Fibroblast of peridontal ligament (primary cell): ENCODE measurements at regions not wholly inside any gene's neighbourhood (a gene's known extent, or its start where the extent isn't known, plus 50 kb on each side); places are given as distances from the start of the nearest gene placed in this dataset.
"Not testable (repeated sequence)": the region's sequence is repeated elsewhere in the genome, so short reads cannot be mapped to it uniquely, and the experiment has no call there.

Experiments
- DNase-seq: peaks from one replicate; pipeline ENCODE4 v3.0.0-alpha.2; 2010; ENCODE audit errors: extremely low read depth

DNA sequence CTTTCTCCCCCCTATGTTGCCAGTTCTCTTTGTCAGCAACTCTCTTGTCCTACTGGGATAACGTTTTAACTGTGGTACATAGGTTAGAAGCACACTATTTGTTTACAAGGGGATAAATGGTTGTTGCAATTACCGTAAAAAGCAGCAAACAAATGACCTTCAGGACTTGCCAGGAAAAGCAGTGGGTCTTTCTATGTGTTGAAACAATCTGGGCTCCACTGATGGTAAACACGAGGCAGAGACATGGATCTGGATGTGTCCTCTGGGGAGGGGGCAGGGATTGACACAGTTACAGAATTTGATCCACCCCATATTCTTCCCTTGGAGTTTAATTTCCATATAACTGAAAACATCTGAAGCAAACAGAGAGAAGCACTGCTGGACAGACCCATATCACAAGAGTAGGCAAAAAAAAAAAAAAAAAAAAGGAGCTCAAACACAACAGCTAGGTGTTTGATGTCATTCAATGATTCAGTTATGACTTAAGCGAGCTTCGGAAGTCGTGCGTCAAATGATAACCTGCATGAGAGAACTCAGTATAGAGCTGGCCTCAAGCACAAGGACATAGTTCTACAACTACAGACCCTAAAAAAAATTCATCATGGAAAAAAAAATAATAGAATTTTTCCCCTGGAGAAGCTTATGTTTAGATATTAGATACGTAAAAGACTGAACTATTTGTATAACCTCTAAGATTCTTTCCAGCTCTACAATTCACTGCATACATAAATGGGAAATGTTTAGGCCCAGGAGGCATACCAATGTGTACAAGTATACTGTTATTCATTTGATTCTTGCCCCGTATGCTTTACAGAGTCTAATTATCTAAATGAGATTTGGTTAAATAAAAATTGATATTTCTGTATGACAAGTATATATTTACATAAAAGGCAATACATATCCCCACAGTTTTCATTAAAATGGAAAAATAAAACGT, 127.7 kb downstream of the ALDH8A1 start:
- DNase-seq, result peak; percentile 59

DNA sequence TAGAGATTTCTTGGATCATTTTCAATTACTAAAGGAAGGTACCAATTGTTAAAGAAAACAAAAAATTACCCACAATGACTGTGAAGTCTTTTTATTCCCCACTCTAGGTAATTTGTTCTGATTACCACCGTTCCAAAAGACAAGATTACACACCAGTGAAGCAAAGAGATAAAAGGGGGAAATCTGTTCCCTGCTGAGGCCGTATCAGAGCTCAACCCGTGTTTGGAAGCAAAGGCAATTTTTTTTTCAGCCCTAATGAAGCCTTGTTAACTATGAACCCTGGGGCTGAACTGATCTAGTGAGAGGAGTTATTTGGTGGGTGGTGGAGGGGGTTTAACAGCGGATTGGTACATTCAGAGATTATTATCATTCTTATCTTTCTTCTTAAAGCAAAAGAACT, 128.5 kb downstream of the ALDH8A1 start:
- DNase-seq, result no peak

DNA sequence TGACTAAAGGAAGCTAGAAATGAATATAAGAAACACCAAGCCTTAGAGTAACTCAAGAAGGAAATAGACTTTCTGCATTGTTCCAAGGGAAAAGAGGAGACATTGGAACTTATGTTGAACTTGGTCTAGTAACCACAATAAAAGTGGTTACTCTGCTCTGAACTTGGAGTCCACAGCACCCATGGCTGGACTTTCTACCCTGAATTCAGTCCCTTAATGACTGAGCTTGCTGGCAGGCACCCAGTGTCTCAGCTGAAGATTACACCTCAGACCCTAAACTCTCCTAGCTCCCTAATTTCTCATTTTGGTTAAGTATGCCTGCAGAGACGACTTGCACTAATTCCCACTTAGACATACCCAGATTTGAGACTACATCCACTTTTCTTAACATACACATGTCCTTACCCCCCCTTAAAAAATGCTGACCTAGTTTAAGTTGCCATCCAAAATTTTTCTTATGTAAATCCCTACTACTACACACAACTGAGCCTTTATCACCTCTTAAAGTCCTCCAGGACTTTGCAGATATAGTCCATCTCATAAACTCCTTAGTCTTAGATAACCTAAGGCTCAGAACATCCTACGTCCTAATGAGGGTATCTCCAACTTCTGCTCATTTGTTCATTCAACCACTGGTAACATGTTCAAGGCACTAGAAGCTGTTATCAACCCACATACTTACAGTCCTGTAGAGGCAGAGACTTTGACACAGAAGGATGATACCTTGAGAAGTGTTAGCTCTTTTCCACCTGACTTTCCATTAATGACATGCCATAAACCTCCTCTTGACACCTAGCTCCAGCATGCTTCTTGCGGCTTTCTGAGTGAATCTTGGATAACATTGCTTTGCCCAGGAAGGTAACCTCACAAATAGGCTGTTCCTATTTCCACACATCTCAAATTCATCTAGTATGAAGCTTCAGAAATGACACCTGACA, 129.8 kb downstream of the ALDH8A1 start:
- no peak for DNase-seq

DNA sequence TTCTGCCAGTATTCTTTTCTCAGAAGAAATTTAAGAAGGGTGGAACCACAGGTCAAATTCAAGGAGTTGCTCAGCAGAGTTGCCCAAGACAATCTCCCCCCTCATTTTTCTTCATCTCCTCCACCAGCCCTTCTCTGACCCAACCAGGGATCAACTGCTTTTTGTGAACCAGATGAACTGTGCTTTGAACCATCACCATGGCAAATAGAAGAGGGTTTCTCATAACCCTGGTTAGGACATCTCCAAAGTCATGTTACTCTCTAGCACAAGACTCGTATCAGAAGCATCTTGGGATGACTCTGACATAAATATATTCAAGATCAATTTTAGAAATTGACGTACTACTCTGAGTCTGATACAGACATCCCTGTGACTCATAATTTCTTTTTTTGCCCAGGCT, 130.7 kb downstream of the ALDH8A1 start:
- peak; percentile 35 for DNase-seq

DNA sequence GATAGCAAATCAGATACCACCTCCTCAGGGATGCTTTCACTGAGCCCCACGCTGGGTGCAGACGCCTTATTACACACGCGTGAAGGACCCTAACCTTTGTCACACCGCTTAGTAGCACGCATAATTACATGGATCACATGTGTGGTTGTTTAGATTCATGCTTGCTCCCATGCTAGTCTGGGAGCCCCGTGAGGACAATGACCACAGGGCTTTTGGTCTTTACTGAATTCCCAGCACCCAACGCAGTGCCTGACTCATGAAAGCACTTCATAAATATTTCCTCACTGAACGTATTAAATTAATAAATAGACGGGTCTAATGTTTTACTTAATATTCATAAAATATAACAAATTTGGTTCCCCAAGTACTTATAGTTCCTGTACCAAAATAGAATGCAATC, 132.5 kb downstream of the ALDH8A1 start:
- no peak for DNase-seq

DNA sequence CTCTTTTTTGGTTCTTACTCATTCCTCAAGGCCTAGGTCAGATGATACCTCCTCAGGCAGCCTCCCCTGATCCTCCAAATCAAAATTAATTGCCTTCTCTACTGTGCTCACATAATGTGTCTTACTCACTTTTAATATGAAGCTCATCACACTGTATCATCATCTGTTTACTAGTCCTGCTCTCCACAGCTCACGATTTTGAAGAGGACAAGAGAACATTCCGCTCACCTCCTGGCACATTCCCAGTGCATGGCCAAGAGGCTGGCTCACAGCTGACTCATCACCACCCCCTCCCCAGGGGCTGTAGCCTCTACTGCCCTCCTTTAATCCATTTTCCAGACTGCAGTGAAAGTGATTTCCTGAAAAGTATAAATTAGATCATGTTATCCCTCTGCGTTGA, 133.1 kb downstream of the ALDH8A1 start:
- DNase-seq, result peak; percentile 34

DNA sequence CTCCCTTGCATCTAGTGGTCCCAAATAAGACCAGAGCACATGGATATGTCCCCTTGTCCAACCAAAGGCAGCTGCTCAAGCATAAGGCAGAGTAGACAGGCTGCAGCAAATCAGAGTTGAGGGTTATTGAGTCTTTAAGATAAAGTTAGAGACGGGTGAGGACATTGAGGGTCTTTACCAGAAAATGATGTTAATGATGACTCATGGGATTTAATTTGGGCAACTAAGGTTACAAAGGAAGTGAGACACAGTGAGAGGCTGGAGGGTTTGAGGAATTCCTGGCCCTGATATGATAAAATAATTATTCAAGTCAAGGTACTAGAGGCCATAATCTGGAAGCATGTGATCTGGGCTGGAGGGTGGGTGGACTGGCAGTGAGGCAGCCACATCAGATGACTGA, 133.6 kb downstream of the ALDH8A1 start:
- no peak for DNase-seq

DNA sequence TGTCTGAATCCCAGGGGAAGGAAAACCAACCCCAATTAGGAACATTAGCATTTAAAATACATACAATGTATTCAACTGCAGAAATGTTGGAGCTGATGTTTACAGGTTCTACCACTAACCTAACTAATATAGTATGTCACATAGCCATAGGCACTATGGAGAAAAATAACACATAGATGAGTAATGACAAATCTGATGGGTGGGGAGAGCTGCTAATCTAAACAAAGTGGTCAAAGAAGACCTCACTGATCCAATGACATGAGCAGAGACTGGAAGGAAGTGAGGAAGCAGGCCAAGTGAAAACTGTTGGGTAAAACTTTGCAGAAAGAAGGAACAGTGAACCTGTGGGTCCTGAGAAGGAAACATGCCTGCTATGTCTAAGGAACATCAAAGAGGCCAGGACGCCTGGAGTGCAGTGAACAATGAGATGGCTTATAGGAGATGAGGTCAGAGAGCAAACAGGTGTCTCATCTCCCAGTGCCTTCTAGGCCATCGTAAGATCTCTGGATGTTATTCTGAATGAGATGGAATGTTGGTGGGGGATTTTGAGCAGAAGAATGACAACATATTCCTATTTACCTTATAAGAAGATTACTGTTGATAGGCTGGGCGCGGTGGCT, 135.7 kb downstream of the ALDH8A1 start:
- peak; percentile 76 for DNase-seq

DNA sequence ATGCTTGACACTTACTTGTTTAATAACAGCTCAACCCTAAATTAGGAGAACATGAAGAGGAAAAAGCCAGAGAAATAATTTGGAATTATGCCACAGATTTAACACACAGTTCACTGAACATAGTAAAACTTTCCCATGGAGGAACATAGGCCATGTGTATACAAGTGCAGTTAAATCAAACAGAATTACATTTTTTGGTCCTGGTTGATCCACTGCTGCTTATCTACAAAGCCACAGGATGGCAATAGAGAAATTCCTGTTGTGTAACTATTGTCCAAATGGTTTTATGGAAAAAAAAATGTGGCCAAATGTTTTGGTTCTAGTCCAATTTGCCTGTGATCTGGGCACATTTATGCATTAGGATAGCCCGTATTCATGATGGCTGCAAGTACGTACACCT, 136.8 kb downstream of the ALDH8A1 start:
- peak; percentile 77 for DNase-seq

DNA sequence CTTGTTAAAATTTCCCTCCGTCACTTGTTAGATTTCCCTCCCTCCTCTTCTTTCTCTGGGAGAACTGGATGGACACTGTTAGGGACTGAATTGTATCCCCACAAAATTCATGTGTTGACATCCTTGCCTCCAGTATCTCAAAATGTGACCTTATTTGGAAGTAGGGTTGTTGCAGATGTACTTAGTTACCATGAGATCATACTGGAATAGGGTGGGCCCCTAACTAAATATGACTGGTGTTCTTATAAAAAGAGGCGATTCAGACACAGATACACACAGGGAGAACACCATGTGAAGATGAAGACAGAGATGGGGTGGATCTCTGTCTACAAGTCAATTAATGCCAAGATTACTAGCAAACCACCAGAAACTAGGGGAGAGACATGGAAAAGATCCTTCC, 139.5 kb downstream of the ALDH8A1 start:
- no peak for DNase-seq

DNA sequence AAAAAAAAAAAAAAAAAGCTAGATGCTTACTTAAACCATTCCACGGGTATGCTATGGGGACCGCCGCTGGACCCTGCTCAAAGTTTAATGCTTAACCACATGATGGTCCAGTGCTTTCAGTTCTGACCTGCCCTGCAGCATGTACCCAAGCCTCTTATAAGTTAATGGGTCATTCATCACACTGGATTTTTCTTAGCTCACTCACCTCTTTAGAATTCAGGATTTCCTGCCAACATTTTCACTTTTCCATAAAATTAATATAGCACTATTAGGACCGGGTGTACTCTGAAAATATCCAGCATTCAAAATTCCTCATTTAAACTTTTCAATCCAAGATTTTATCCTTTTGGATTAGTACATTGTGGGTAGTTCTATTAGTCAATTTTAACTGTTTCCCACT, 140.8 kb downstream of the ALDH8A1 start:
- peak; percentile 65 for DNase-seq

DNA sequence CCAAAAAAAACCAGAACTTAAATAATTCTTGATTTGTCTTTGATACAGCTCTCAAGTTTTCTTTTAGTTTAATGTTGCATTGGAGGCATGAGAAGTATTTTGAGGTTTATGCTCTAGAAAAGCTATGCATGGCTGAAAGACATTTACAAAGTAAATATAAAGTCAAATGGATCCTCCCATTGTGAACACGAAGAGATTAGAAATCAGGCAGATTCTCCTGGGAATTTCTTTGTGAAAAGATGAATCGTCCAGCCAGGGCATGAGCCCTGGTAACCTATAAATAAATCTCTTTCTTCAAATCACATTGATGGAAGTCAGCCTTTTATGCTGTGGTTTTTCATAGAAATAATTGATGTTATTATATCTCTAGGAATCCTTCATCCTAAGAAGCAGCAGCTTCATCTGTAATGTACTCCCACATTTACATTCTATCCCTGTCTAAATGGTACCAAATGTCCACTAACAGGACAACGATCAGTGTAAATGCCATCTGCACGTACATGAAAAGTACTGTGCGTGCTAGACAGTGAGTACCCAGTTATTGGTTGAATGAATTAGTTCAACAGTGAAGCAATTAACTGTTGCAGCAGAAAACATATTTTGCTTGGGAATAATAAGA, 143.6 kb downstream of the ALDH8A1 start:
- peak; percentile 69 for DNase-seq

DNA sequence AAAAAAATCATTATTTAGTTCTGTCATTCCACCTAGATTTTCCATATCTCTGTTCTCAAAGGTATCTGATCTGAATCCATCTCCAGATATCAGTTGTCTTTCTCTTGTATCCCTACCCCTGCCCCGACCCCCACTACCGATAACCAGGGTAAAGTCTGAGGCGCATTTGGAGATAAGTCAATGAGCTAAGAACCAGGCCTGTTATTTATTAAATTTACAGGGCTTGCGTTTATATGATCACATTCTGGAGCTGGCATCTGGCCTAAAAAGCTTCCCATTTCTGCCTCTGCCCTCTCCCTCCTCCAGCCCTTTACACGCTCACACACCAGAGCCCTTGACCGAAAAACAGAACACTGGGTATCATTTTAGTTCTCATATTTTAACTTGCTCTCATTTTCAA, 144.7 kb downstream of the ALDH8A1 start:
- DNase-seq, result no peak

DNA sequence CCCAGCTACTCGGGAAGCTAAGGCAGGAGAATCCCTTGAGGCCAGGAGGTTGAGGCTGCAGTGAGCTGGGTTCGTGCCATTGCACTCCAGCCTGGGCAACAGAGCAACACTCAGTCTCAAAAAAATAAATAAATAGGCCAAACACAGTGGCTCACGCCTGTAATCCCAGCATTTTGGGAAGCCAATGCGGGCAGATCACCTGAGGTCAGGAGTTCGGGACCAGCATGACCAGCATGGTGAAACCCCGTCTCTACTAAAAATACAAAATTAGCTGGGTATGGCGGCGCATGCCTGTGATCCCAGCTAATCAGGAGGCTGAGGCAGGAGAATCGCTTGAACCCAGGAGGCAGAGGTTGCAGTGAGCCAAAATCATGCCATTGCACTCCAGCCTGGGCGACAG, 145.6 kb downstream of the ALDH8A1 start:
- DNase-seq, result not testable (repeated sequence)

DNA sequence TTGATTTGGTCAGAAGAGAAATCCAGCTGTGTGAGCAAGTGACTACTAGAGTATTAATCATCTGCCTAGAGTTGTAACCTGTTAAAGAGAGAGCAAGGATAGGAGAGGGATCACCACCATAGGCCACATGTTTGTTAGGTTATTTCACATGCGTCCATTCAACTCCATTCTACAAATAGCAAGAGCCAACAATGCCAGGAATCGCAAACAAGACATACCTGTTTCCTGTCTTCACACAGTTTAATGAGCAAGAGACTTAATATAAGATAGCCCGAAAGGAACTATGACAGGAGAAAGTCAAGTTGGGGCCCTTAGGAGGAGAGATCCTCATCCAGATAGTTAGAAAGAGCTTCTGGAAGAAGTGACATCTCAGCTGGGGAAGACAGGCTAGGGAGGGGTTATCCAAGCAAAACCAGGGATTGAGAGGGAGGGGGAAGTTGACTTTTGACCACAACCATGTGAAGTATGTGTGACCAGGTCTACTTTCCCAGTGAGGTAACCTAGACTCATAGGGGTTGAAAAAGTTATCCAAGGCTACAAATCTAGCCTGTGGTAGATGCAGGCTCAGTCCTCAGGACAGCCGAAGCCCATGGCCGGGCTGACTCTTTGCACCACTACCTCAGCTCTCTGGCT, 147.4 kb downstream of the ALDH8A1 start:
- no peak for DNase-seq

DNA sequence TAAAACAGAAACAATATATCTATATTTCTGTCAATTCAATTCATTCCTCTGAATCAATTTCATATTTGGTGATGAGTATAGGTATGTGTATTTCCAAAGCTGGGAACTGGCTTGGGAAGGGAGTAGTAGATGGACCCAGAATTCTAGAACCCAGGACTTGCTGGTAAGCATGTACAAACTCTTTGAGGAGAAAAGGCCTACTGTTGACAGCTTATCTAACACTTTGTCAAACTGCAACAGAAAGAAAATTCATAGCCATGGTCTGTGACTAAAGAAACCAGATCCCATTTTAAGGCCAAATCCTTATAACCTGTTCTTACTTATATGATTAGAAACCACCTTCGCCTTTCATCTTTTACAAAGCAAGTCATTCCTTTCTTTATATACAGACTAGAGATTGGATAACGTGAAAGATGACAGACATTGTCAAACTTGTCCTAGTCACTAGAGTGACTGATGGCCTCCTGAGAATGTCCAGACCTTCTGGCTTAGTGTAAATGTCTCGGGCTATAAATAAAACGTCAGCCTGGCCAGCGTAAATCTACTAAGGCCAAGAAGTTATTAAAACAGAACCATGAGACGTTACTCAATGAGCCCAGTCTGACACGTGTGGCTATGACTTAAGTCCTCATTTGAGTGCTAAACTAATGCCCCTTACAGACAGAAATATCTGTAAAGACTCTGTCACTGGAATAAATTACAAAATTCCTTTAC, 152.3 kb downstream of the ALDH8A1 start:
- no peak for DNase-seq

DNA sequence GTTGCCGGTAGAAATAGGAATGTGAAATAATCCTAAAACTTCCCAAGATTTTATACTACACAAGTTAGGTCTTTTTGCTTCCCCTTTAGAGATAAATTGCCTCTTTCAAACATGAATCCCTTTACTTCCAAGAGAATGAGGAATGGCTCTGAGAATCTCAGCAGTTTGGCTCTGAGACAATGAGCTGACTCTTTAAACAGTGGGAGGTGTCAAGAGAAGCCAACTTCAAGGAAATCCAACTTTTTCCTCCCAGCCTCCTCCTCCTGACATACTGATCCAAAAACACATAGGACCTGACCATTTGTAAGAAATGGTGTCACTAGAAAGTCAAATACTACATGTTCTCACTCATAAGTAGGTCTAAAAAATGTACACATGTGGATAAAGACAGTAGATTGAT, 154.2 kb downstream of the ALDH8A1 start:
- no peak for DNase-seq

DNA sequence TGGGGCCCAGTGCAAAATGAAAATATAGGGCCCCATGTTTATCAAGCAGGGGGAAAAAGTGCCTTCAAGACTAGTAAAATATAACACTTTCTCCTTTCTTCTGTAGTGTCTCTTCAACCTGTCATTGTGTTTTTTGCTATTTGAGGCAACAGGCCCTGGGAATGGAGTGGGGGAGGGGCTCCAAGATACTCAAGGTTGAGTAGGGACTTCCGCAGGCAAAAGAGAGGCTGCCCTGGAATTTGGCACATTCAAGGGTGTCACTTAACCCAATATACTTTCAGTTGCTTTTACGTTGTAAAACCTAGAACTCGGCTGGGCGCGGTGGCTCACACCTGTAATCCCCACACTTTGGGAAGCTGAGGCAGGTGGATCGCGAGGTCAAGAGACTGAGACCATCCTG, 154.9 kb downstream of the ALDH8A1 start:
- DNase-seq, result no peak

DNA sequence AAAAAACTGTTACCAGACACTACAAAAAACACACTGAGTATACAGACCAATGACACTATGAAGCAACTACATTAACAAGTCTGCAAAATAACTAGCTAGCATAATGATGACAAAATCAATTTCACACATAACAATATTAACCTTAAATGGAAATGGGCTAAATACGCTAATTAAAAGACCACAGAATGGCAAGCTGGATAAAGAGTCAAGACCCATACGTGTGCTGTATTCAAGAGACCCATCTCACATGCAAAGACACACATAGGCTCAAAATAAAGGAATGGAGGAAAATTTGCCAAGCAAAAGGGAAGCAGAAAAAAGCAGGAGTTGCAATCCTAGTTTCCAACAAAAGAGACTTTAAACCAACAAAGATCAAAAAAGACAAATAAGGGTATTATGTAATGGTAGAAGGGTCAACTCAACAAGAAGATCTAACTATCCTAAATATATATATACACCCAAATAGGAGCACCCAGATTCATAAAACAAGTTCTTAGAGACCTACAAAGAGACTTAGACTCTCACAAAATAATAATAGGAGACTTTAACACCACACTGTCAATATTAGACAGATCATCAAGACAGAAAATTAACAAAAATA, 158.6 kb downstream of the ALDH8A1 start:
- not testable (repeated sequence) for DNase-seq

DNA sequence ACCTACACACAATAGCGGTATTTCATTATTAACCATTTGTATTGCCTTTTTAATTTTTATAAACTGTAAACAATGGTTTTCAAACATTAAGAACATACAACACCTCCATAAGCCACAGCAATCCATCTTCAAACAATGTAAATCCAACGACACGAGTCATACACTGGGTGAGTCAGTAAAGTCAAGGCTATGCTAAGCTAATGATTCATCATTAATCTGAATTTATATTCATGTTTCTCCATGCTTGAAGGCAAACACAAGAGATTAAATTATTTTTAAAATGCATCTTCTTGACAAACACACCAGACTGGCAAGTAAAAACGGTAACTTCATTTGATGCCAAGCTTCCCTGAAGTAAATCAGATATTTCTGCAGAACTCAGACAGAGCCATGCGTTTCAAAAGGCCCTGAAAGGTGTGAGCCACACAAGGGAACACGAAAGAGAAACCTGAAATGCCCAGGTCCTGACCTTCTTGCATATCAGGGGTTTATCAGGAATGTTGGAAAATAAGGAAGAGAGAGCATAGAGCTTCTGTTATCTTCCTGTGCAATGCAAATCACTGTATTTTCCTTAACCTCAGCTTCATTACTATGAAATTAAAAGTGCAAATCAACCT, 162.5 kb downstream of the ALDH8A1 start:
- peak; percentile 65 for DNase-seq
